Sigmoid colon (tissue), 6 donors: ENCODE measurements at regions not wholly inside any gene's neighbourhood (a gene's known extent, or its start where the extent isn't known, plus 50 kb on each side); places are given as distances from the start of the nearest gene placed in this dataset.

Experiments used
- DNase-seq: peaks from one replicate; pipeline ENCODE4 v3.0.0-alpha.2; 2019
- H3K27ac ChIP-seq, 4 donors: fragments of 200-600 bp; sonication (generic); one replicate each; pipeline ENCODE4 v1.5.1; 2016 to 2019; ENCODE audit warnings: mild to moderate bottlenecking in 1 of 4
- H3K27me3 ChIP-seq, 3 donors: fragments of 200-600 bp; sonication (generic); one replicate each; pipeline ENCODE4 v1.5.1; 2019; ENCODE audit warnings: mild to moderate bottlenecking in 1 of 3
- H3K36me3 ChIP-seq, 4 donors: fragments of 200-600 bp; sonication (generic); one replicate each; pipeline ENCODE4 v1.5.1; 2016 to 2019
- H3K4me1 ChIP-seq, 4 donors: fragments of 200-600 bp; sonication (generic); one replicate each; pipeline ENCODE4 v1.5.1; 2017 to 2019
- H3K4me3 ChIP-seq, 4 donors: fragments of 200-600 bp; sonication (generic); one replicate each; pipeline ENCODE4 v1.5.1; 2017 to 2019; ENCODE audit warnings: mild to moderate bottlenecking in 2 of 4, moderate library complexity in 1 of 4
- H3K9me3 ChIP-seq, 4 donors: fragments of 200-600 bp in 3 of 4; sonication (generic) in 3 of 4; one replicate each; pipeline versions ENCODE4 v1.5.1 to v1.6.1; 2013 to 2019
- CTCF ChIP-seq, 4 experiments: fragments of 450-650 bp in 3 of 4; fragments of 200-600 bp in 1 of 4; IDR thresholded peaks; one replicate each; pipeline ENCODE4 v1.5.1; 2016 to 2019; ENCODE audit warnings: antibody characterized with exemption in 4 of 4, mild to moderate bottlenecking in 3 of 4, moderate library complexity in 2 of 4
- EP300 ChIP-seq, 4 donors: sonication (generic); formaldehyde crosslinking; IDR thresholded peaks; one replicate each; pipeline ENCODE4 v1.6.1; 2017; ENCODE audit warnings: antibody characterized with exemption in 4 of 4
- POLR2A ChIP-seq, 2 donors: fragments of 450-650 bp; IDR thresholded peaks; one replicate each; pipeline ENCODE4 v1.6.1; 2016; ENCODE audit warnings: antibody characterized with exemption in 2 of 2, mild to moderate bottlenecking in 2 of 2, moderate library complexity in 2 of 2
- POLR2AphosphoS5 ChIP-seq, 4 donors: sonication (generic); formaldehyde crosslinking; IDR thresholded peaks; one replicate each; pipeline ENCODE4 v1.6.1; 2017; ENCODE audit warnings: antibody characterized with exemption in 4 of 4
- WGBS, 2 donors: extraction: QIAGEN DNeasy Blood & Tissue Kit; methylation state at CpG; one replicate each; pipeline ENCODE4 v1.1.7; 2013; 5-methylcytosine and 5-hydroxymethylcytosine counted together
- intact Hi-C: fragments of 100-400 bp; cut with DNase I; formaldehyde crosslinking; loops from one replicate; pipeline ENCODE4 v1.15.1; 2023
- donor health status: healthy with polysubstance abuse.
- donor health status: healthy.

GRCh38 chr13:73792796-73793195 lies 341.4 kb downstream of the KLF12 start:
- 18 to 63% methylated on average over 5 of the region's 5 CpGs for WGBS, 2 donors
- no peaks in the 10 kb centered on the region for H3K36me3 ChIP-seq
- DNase-seq: no peak
- intact Hi-C loops: no loop called here
- H3K27me3 ChIP-seq: no peaks in the 10 kb centered on the region
- H3K27ac ChIP-seq: no peak overlapping the region
- no peaks in the 10 kb centered on the region for H3K4me1 ChIP-seq
- H3K4me3 ChIP-seq: no peak overlapping the region
- TF ChIP-seq CTCF (IDR thresholded peaks at IDR 0.05) (no peak), EP300 (IDR thresholded peaks at IDR 0.05) (no peak), POLR2AphosphoS5 (IDR thresholded peaks at IDR 0.05) (no peak), POLR2A (IDR thresholded peaks at IDR 0.05) (no peak)
- H3K9me3 ChIP-seq: no peaks in the 10 kb centered on the region

GRCh38 chr13:73782450-73783449 lies 351.5 kb downstream of the KLF12 start:
- H3K27ac ChIP-seq: peak overlapping the region in 1 of 4 donors; percentile 31
- H3K27me3 ChIP-seq: no peaks in the 10 kb centered on the region
- H3K4me1 ChIP-seq: peaks cover 0 to 7% (median 2%) of the 10 kb centered on the region in 4 donors
- H3K9me3 ChIP-seq: no peaks in the 10 kb centered on the region
- no peak for DNase-seq
- TF ChIP-seq POLR2A (IDR thresholded peaks at IDR 0.05) (no peak), EP300 (IDR thresholded peaks at IDR 0.05) (no peak), CTCF (IDR thresholded peaks at IDR 0.05) (no peak), POLR2AphosphoS5 (IDR thresholded peaks at IDR 0.05) (no peak)
- no peaks in the 10 kb centered on the region for H3K36me3 ChIP-seq
- intact Hi-C loops: no loop called here
- WGBS, 2 donors: 86 to 92% methylated on average over 6 of the region's 6 CpGs
- H3K4me3 ChIP-seq: no peak overlapping the region

GRCh38 chr13:73781384-73781783 lies 352.8 kb downstream of the KLF12 start:
- no peak overlapping the region for H3K4me3 ChIP-seq
- no peak for TF ChIP-seq EP300 (IDR thresholded peaks at IDR 0.05)
- no peak for TF ChIP-seq POLR2A (IDR thresholded peaks at IDR 0.05)
- no peak for TF ChIP-seq POLR2AphosphoS5 (IDR thresholded peaks at IDR 0.05)
- TF ChIP-seq CTCF (IDR thresholded peaks at IDR 0.05): no peak
- intact Hi-C loops: no loop called here
- H3K36me3 ChIP-seq: no peaks in the 10 kb centered on the region
- H3K27ac ChIP-seq: no peak overlapping the region
- no peaks in the 10 kb centered on the region for H3K27me3 ChIP-seq
- no peak for DNase-seq
- no peaks in the 10 kb centered on the region for H3K9me3 ChIP-seq
- peaks cover 0 to 11% (median 4%) of the 10 kb centered on the region in 4 donors for H3K4me1 ChIP-seq

GRCh38 chr13:73779881-73780280 lies 354.3 kb downstream of the KLF12 start:
- H3K4me1 ChIP-seq: peaks cover 0 to 20% (median 10%) of the 10 kb centered on the region in 4 donors
- no peaks in the 10 kb centered on the region for H3K9me3 ChIP-seq
- intact Hi-C loops: no loop called here
- 93 to 96% methylated on average over 1 of the region's 1 CpG for WGBS, 2 donors
- H3K36me3 ChIP-seq: no peaks in the 10 kb centered on the region
- no peaks in the 10 kb centered on the region for H3K27me3 ChIP-seq
- TF ChIP-seq POLR2AphosphoS5 (IDR thresholded peaks at IDR 0.05): no peak
- no peak for TF ChIP-seq POLR2A (IDR thresholded peaks at IDR 0.05)
- TF ChIP-seq EP300 (IDR thresholded peaks at IDR 0.05): no peak
- TF ChIP-seq CTCF (IDR thresholded peaks at IDR 0.05): no peak
- no peak overlapping the region for H3K27ac ChIP-seq
- no peak overlapping the region for H3K4me3 ChIP-seq
- no peak for DNase-seq
